IPS-18a (cell line): ENCODE measurements at regions not wholly inside any gene's neighbourhood (a gene's known extent, or its start where the extent isn't known, plus 50 kb on each side); places are given as distances from the start of the nearest gene placed in this dataset.
"Not testable (repeated sequence)": the region's sequence is repeated elsewhere in the genome, so short reads cannot be mapped to it uniquely, and the experiment has no call there.

Source experiments
- H3K27ac ChIP-seq: one replicate; pipeline ENCODE4 v1.5.1; 2013; ENCODE audit warnings: low read length
- H3K27me3 ChIP-seq: one replicate; pipeline ENCODE4 v1.6.1; 2013; ENCODE audit warnings: mild to moderate bottlenecking, low read length; ENCODE audit not compliant: control insufficient read depth, insufficient read depth
- H3K36me3 ChIP-seq: one replicate; pipeline ENCODE4 v1.6.1; 2013; ENCODE audit warnings: low read depth, low read length; ENCODE audit not compliant: control insufficient read depth
- H3K4me1 ChIP-seq: one replicate; pipeline ENCODE4 v1.6.1; 2013; ENCODE audit warnings: low read depth, low read length; ENCODE audit not compliant: control insufficient read depth
- H3K4me3 ChIP-seq: one replicate; pipeline ENCODE4 v1.5.1; 2013; ENCODE audit warnings: low read length
- H3K9ac ChIP-seq: one replicate; pipeline ENCODE4 v1.6.1; 2013; ENCODE audit warnings: mild to moderate bottlenecking, low read length, moderate library complexity
- H3K9me3 ChIP-seq: one replicate; pipeline ENCODE4 v1.6.1; 2013; ENCODE audit warnings: low read depth, low read length; ENCODE audit not compliant: control insufficient read depth

- H3K27ac ChIP-seq, H3K4me1 ChIP-seq, H3K27me3 ChIP-seq, H3K9ac ChIP-seq, H3K9me3 ChIP-seq, H3K4me3 ChIP-seq, H3K36me3 ChIP-seq: not testable (repeated sequence)
Observed at GRCh38 chr10:9402507-9403195, 1348.2 kb downstream of the GATA3 start.

DNA sequence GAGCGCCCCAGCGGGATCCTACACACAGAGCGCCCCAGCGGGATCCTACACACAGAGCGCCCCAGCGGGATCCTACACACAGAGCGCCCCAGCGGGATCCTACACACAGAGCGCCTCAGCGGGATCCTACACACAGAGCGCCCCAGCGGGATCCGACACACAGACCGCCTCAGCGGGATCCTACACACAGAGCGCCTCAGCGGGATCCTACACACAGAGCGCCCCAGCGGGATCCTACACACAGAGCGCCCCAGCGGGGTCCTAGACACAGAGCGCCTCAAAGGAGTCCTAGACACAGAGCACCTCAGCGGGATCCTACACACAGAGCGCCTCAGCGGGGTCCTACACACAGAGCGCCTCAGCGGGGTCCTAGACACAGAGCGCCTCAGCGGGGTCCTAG is 1352.7 kb downstream of the GATA3 start:
- H3K4me1 ChIP-seq, H3K36me3 ChIP-seq, H3K4me3 ChIP-seq, H3K9me3 ChIP-seq, H3K9ac ChIP-seq, H3K27ac ChIP-seq, H3K27me3 ChIP-seq: not testable (repeated sequence)

DNA sequence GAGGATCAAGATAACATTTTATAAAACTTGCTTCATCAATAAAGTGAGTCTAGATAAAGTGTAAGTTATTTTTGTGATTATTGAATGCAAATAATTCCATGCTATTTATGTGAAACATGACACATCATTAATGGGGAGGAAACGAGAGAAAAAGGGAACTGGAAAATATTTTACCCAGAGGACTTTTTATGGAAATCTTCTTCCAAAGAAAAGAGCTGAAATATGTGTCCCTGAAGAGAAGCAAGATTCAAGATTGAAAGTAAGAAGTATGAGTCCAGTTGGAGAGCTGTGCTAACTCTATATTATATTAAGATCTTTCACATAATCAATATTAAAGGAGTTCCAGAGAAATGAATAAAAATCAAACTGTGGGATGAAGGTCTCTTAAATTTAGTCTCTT is 1361.8 kb downstream of the GATA3 start:
- no peak overlapping the region for H3K4me3 ChIP-seq
- H3K27ac ChIP-seq: no peak overlapping the region
- H3K27me3 ChIP-seq: no peaks in the 10 kb centered on the region
- H3K9ac ChIP-seq: no peak overlapping the region
- H3K4me1 ChIP-seq: no peaks in the 10 kb centered on the region
- no peaks in the 10 kb centered on the region for H3K9me3 ChIP-seq
- H3K36me3 ChIP-seq: no peaks in the 10 kb centered on the region

- no peaks in the 10 kb centered on the region for H3K27me3 ChIP-seq
- H3K4me1 ChIP-seq: no peaks in the 10 kb centered on the region
- H3K36me3 ChIP-seq: no peaks in the 10 kb centered on the region
- no peak overlapping the region for H3K27ac ChIP-seq
- H3K9me3 ChIP-seq: no peaks in the 10 kb centered on the region
- H3K9ac ChIP-seq: no peak overlapping the region
- H3K4me3 ChIP-seq: no peak overlapping the region
Observed at GRCh38 chr10:9419757-9420156, 1365.3 kb downstream of the GATA3 start.

- no peaks in the 10 kb centered on the region for H3K9me3 ChIP-seq
- H3K27ac ChIP-seq: no peak overlapping the region
- H3K27me3 ChIP-seq: no peaks in the 10 kb centered on the region
- no peaks in the 10 kb centered on the region for H3K4me1 ChIP-seq
- no peak overlapping the region for H3K4me3 ChIP-seq
- H3K9ac ChIP-seq: no peak overlapping the region
- H3K36me3 ChIP-seq: no peaks in the 10 kb centered on the region
Observed at GRCh38 chr10:9427209-9427608, 1372.7 kb downstream of the GATA3 start.

DNA sequence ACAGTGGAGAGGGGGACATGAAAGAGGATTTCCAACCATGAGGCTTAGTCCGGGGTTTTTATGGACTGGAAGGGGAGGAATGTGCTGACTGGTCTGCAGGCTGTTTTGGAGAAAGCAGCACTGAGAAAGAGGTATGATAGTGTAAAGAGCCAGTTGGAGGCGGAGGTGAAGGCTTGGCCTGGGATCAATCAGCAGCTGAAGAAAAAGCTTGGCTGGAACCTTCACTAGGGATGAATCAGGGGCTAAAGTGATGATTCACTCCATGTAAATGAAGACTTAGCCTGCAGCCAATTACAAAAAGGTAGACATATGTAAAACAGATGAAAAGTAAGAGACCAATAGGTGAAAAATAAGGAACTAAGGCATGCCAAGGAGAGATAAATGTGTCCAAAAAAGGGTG is 1382.6 kb downstream of the GATA3 start:
- no peak overlapping the region for H3K9ac ChIP-seq
- H3K9me3 ChIP-seq: peaks cover 12% of the 10 kb centered on the region
- no peak overlapping the region for H3K4me3 ChIP-seq
- no peak overlapping the region for H3K27ac ChIP-seq
- no peaks in the 10 kb centered on the region for H3K27me3 ChIP-seq
- H3K4me1 ChIP-seq: no peaks in the 10 kb centered on the region
- no peaks in the 10 kb centered on the region for H3K36me3 ChIP-seq

DNA sequence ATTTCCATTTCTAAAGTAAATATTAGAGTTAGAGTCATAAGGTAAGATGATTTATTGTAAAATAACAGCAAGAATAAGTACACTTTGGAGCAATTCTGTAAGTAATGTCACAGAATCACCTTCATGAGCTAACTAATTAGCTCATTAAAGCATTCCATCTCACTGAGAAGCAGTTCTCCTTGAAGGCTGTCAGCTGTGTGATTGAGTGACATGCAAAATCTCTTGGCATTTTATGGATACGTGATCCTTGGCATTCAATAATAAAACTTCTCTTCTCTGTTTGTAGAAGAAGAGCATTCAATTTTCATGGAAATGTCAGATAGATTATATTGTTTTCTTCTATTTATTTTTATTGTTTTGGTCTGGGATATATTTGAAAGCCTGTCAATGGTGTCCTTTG is 1389.3 kb downstream of the GATA3 start:
- no peak overlapping the region for H3K9ac ChIP-seq
- H3K4me1 ChIP-seq: no peaks in the 10 kb centered on the region
- no peak overlapping the region for H3K27ac ChIP-seq
- no peaks in the 10 kb centered on the region for H3K9me3 ChIP-seq
- H3K36me3 ChIP-seq: no peaks in the 10 kb centered on the region
- H3K4me3 ChIP-seq: no peak overlapping the region
- no peaks in the 10 kb centered on the region for H3K27me3 ChIP-seq

DNA sequence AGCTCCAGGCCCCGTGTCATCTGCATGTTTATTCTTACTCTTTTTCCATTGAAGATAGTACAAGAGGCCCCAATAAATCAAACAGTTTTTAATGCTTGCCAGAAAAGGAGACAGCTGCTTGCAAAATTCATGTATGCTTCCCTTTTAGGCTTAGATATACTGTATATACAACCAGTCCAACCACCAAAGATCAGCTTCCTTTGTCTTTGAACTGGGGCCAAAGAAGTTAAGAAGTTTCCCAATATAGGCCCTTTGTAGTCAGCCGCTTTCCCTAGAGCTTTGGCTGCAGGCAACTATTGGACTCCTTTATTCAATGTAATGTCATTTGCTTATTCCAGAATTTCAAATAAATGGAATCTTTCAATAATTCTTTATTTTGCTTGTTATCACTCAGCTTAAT is 1395.0 kb downstream of the GATA3 start:
- Histone ChIP-seq H3K9ac (no peak overlapping the region), H3K9me3 (no peaks in the 10 kb centered on the region), H3K27me3 (no peaks in the 10 kb centered on the region), H3K4me3 (no peak overlapping the region), H3K27ac (no peak overlapping the region), H3K36me3 (no peaks in the 10 kb centered on the region), H3K4me1 (no peaks in the 10 kb centered on the region)

DNA sequence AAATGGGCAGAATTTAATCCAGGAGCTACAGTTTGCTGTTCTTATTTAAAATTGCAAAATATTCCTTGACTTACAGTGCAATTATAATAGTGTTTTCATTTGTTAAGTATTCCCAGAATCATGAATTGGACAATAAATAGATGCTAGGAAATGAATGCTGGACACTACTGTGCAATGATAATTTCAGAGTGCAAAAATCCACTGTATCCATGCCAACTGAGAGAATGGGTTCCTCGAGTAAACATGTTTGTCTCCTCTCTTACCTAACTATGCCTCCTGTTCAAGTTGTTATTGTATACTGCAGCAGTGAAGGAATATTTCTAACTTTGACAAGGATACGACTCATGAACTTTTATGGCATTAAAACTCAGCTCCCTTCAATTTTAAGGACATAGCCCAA is 1396.3 kb downstream of the GATA3 start:
- Histone ChIP-seq H3K4me3 (no peak overlapping the region), H3K27me3 (no peaks in the 10 kb centered on the region), H3K9me3 (no peaks in the 10 kb centered on the region), H3K4me1 (no peaks in the 10 kb centered on the region), H3K27ac (no peak overlapping the region), H3K9ac (no peak overlapping the region), H3K36me3 (no peaks in the 10 kb centered on the region)

GRCh38 chr10:9451211-9451773 is 1396.8 kb downstream of the GATA3 start:
- no peaks in the 10 kb centered on the region for H3K27me3 ChIP-seq
- H3K9ac ChIP-seq: no peak overlapping the region
- no peak overlapping the region for H3K4me3 ChIP-seq
- no peak overlapping the region for H3K27ac ChIP-seq
- no peaks in the 10 kb centered on the region for H3K4me1 ChIP-seq
- no peaks in the 10 kb centered on the region for H3K36me3 ChIP-seq
- no peaks in the 10 kb centered on the region for H3K9me3 ChIP-seq

DNA sequence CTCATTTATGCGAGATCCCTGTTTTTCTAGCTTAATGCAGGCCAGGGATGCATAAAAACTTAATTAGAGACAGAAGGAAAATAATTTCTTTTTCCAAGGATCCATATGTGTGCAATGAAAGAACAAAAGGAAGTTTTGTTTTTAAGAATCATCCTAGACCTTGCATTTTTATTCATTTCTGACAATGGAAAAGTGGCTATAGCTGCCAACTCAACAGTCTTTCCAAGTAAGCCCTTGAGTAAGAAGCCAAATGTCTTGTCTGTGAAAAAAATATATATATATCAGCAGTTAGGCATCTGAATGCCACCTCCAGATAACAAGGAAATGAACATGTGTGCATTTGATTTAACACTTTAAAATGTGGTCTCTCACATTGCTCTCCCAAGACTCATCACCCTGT is 1397.6 kb downstream of the GATA3 start:
- no peaks in the 10 kb centered on the region for H3K27me3 ChIP-seq
- H3K27ac ChIP-seq: no peak overlapping the region
- no peaks in the 10 kb centered on the region for H3K4me1 ChIP-seq
- no peak overlapping the region for H3K4me3 ChIP-seq
- H3K9me3 ChIP-seq: no peaks in the 10 kb centered on the region
- H3K36me3 ChIP-seq: no peaks in the 10 kb centered on the region
- H3K9ac ChIP-seq: no peak overlapping the region

- H3K27ac ChIP-seq, H3K4me1 ChIP-seq: not testable (repeated sequence)
Observed at GRCh38 chr10:9453871-9454270, 1399.4 kb downstream of the GATA3 start.

More at GRCh38 chr10:9453871-9454270, 1399.4 kb downstream of the GATA3 start:
- not testable (repeated sequence) for H3K9ac ChIP-seq, H3K9me3 ChIP-seq, H3K4me3 ChIP-seq, H3K27me3 ChIP-seq, H3K36me3 ChIP-seq
